ENCODE measurements at regions not wholly inside any gene's neighbourhood (a gene's known extent, or its start where the extent isn't known, plus 50 kb on each side); places are given as distances from the start of the nearest gene placed in this dataset.

DNA sequence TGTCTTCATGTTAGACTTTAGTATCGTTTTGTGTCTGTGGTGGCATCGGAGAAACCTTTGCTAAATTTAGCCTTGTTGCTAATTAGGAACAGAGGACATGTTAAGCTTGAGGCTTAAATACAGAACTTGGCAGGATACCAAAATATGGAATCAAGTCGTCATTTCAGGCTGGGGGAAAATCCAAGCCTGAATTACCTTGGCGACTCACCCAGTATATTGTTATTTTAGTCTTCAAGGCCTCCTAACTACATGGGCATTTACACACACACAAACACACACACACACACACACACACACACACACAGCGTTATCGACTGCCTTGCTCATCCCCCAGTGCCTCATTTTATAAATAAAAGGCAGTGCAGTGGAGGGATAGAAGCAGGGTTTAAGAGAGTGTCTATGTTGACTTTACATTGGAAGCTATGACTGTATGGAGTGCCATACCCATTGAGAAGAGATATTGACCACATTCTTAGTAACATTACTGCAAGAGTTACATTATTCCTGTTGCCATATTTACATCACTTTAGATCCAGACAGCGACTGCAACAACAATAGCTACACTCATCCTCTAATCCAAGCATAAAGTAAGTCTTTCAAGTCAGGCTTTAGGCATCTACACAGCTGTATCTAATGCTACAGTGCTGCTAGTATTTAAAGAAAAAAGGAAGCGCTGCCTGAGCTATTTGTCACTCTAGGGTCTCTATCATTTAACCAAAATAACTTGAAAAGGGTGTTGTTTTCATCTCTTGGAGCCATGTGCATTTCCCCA lies 210.8 kb upstream of the SEMA6D start:
- peak; percentile 80 for DNase-seq (ENCODE audit: low read depth)

DNA sequence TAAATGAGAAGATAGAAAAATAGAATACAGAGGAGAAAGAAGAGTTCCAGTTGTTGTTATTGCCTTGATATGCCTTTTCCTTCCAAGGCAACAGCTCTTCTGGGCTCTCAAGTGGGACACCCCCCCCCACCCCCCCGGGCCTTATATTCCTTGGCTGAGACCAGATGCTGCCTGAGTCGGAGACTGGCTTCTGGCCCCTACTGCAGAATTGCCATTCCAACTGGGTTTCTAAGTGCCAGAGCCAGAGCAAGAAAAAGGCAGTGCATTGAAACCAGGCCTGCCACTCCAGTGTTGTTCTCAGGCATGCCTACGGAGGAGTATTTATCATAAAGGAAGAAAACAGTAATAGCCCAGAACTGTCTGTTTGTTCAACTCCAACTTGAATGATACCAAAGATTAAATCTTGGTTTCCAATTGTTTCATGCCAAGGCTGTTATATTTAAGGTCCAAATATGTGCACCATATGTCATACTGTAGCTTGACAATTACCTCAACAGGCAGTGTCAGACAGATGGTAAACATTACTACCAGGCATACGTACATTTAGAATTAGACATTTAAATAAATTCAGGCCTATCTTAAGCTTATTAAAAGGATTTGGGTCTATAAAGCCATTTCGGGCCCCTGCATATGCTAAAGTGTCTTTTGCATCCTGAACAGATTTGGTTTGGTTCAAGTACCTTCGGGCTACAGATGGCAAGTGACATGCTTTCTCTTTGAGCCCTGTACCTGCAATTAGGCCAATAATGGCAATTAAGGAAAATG lies 209.9 kb upstream of the SEMA6D start:
- no peak for DNase-seq (ENCODE audit: low read depth)

GRCh38 chr15:47511261-47511660 lies 206.0 kb upstream of the SEMA6D start:
- no peak for DNase-seq (ENCODE audit: low read depth)

DNA sequence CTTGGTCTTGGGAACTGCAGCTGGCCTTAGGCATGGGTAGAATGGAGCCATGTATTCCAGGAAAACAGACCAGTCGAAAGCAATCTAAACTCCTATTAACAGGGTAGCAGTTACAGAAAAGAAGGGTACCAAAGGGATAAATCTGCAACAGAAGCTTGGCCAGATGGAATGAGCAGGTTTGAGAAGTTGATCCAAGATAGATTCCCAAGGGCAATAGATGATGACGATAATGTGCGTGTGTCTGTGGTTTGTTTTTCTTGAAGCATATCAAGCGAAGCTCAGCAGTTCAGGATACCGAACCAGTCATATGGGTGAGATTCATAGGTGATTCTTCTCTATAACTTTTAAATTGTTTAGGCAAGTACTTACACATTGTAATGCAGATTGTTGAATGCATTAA lies 203.8 kb upstream of the SEMA6D start:
- no peak for DNase-seq (ENCODE audit: low read depth)

GRCh38 chr15:47514200-47514652 lies 203.1 kb upstream of the SEMA6D start:
- peak; percentile 26 for DNase-seq (ENCODE audit: low read depth)

DNA sequence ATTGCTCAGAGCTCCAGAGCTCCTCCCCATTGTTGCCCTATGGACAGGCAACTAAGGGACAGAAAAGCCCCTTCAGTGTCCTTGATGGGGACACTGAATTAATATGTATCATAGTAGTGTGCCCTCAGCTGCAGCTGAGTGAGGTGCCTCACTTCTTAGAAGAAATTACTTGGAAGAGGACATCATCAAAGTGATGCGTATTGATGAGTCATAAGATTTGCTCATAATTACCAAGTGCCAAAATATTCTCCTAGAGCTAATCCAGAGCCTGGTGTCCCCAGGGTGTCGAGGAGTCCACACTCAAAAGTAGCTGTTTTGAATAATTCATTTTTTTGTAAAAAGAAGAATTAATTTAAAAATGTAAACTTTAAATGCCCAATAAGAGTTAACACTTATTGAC lies 200.7 kb upstream of the SEMA6D start:
- DNase-seq (ENCODE audit: low read depth): no peak

DNA sequence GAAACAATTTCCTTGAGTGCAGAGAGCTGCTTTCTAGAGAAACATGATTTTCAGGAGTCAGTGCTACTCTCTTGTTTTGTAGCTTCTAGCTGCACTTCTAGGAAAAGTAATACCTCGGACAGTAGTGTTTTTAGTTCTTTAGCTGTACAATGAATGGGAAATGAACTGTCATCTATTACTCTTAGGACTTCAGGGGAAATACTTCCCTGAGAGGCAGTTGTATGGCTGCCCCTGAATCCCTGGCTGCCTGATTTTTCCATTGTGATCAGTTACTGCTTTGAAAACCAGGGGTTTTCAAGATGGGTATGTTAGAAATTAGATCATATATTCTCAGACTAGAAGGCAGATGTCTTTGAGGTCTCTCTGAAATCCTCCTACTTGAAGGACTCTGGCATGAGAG lies 200.3 kb upstream of the SEMA6D start:
- no peak for DNase-seq (ENCODE audit: low read depth)

DNA sequence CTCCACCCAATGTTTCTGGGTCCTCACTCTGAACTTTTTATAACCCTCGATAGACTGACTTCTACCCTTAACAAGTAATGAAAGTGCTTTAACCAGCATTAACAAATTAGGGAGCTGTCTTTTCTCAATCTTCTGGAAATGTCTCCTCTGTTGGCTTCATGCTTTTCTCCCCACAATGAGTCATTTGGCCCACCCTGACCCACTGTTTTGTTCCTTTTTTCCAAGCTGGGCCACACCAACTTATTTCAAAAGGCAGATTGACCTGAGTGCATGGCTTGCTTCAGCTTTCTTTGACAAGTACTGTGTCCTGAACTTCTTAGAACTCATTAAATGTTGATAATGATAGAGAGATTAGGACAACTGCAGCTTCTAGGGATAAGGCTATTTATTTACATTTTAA lies 199.6 kb upstream of the SEMA6D start:
- DNase-seq (ENCODE audit: low read depth): no peak

DNA sequence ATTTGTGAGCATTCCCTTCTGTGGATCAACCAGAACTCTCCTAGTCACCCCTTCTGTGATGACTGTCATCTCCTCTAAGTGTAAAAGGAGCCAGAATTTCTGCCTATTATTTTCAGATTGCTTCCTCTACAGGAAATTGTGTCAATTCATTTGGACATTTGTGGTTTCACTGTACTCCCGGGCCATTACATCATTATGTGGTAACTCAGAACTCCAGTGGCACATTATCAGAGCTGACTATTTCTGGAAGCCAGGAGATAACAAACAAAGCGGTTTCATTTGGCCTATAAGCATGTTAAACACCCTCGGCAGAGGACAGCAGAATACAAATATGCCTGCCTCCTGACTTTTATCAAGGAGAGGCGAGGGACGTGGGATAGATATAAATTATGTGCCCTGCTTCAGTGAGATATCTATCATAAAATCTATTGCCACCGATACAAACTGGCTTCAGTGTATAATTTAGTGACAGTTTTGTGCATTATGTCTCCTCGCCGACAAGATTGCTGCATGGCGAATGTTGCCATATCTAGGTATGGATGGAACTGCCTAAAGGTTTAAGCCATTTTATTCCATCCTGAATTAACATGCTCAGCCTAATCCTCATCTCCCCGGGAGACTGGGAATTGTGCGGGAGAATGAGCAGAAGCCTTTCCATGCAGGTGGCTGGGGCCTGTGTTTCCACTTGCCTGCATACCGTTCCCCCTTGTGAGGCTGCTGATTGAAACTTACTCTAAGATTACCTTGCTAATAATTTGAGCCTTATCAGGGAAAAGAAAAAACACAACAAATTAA lies 193.4 kb upstream of the SEMA6D start:
- peak; percentile 39 for DNase-seq (ENCODE audit: low read depth)

- no peak for DNase-seq (ENCODE audit: low read depth)
These were observed 188.1 kb upstream of the SEMA6D start for GRCh38 chr15:47529241-47529640.

DNA sequence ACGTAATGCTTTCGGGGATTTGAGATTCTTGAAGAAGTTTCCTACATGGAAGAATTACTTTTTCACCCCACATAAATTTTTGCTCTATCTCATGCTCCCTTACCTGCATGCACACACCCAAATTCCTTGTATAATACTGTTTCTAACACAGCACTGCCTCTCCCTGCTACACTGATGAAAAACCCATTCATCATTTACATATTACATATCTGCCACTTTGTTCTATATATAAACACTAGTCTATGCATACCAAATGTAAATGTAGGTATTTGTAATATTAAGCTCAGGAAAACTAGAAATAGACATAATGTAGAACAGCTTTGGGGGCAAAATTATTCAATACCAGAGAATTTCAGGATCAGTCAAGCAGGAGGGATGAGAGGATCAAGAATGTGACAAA lies 182.6 kb upstream of the SEMA6D start:
- no peak for DNase-seq (ENCODE audit: low read depth)

DNA sequence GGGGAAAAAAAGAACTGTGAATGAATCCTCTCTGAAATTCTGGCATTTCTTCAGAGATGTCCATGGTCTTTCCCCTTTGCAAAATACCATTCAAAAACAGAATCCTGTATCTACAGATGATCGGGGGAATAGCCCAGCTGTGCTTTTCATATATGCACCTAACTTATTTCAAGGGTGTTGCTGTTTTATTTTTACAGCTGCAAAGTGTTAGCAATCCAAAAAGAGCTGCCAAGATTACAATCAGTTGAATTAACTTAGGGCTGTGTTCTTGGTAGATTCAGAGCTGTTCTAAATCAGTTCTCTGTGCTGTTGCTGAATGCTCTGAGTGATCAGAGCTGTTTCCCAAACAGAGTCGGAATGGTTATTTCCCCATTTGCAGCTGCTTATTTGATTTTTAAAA lies 175.7 kb upstream of the SEMA6D start:
- DNase-seq (ENCODE audit: low read depth): no peak

- peak; percentile 15 for DNase-seq (ENCODE audit: low read depth)
These were observed 174.9 kb upstream of the SEMA6D start for GRCh38 chr15:47542312-47542989.

DNA sequence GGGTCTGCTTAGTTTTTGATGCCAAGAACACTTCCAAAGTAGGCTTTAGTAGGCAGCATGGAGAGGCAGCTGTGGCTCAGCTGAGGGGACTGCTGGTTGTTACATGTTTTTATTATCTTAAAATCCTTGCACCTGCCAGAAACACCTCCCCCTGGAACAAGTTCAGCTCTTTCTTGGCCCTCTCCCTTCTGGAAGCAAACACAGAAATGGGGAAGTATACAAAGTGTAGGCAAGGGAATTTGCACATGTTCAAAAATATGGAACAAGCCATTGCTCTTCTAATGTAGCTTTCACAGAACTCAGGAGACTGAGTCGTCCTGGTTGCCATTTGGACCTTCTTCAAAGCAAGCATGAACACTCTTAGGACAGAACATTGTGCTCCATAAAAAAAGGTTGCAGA lies 169.1 kb upstream of the SEMA6D start:
- no peak for DNase-seq (ENCODE audit: low read depth)

GRCh38 chr15:47548986-47549385 lies 168.3 kb upstream of the SEMA6D start:
- no peak for DNase-seq (ENCODE audit: low read depth)

- no peak for DNase-seq (ENCODE audit: low read depth)
These were observed 166.2 kb upstream of the SEMA6D start for GRCh38 chr15:47551079-47551478.

DNA sequence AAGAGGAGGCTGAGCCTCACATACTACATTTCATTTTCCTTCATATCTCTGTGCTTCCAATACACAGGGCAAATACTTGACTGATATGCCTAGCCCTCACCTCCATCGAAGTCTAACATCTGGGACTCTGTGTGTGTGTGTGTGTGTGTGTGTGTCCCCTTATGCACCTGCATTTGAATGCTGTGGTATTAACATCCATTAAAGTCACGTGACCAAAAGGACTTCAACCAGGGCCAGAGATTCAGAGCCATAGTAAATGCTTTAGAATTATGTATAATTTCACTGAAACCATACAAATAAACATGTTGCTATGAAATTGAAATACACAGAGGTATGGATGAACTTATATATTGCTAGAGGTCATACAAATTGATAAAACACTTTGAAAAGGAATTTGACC lies 165.8 kb upstream of the SEMA6D start:
- DNase-seq (ENCODE audit: low read depth): no peak

- DNase-seq (ENCODE audit: low read depth): no peak
These were observed 164.2 kb upstream of the SEMA6D start for GRCh38 chr15:47552978-47553608.

DNA sequence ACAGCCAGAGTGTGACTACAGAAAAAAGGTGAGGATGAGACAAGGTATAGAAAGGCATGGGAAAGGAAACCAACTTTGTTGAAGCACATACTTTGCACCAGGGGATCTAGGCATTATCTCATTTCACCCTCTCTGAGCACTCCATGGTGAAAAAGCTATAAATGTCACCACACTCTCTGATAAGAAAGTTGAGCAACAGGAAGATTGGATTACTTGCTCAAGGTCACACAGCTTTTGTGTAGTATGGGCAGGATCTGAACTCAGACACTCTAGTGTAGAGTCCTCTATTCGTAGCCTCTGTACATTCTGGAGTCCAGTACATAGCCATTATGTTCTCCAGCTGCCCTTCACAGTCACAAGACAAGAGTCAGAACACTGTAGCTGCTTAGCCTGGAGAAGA lies 163.4 kb upstream of the SEMA6D start:
- no peak for DNase-seq (ENCODE audit: low read depth)

DNA sequence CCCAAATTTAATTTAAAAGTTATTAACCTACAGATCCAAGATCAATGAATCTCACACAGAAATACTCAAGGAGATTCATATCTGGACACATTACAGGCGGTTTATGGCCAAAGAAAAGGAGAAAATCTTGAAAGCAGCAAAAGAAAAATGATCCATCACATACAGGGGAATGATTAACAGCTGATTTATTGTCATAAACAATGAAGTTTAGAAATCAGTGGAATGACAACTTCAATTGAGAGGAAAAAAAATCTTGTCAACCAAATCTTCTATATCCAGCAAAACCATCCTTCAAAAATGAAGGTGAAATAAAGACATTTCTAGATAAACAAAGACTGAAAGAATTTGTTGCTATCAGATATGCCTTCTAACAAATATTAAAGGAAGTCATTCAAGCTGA lies 156.2 kb upstream of the SEMA6D start:
- no peak for DNase-seq (ENCODE audit: low read depth)

GRCh38 chr15:47565949-47566348 lies 151.4 kb upstream of the SEMA6D start:
- no peak for DNase-seq (ENCODE audit: low read depth)

GRCh38 chr15:47566610-47567009 lies 150.7 kb upstream of the SEMA6D start:
- no peak for DNase-seq (ENCODE audit: low read depth)
